ENCODE measurements at regions not wholly inside any gene's neighbourhood (a gene's known extent, or its start where the extent isn't known, plus 50 kb on each side); places are given as distances from the start of the nearest gene placed in this dataset.

GRCh38 chr7:91526404-91526803, 262.2 kb downstream of the FZD1 start:
- Mint-ChIP-seq H3K27me3 (ENCODE audit: low read depth) (peaks cover 3% of the 10 kb centered on the region), H3K36me3 (ENCODE audit: low read depth) (peaks cover 2% of the 10 kb centered on the region), H3K4me1 (ENCODE audit: low read depth) (peaks cover 8% of the 10 kb centered on the region), H3K27ac (ENCODE audit: unreplicated experiment) (no peak overlapping the region), H3K9me3 (ENCODE audit: low read depth) (peaks cover 20% of the 10 kb centered on the region), H3K4me3 (ENCODE audit: unreplicated experiment) (no peak overlapping the region)
- DNase-seq (ENCODE audit: low spot score), result no peak
- TF ChIP-seq CTCF (IDR thresholded peaks at IDR 0.05), result no peak

GRCh38 chr7:91527460-91527859, 263.2 kb downstream of the FZD1 start:
- peaks cover 3% of the 10 kb centered on the region for H3K27me3 Mint-ChIP-seq (ENCODE audit: low read depth)
- no peak overlapping the region for H3K4me3 Mint-ChIP-seq (ENCODE audit: unreplicated experiment)
- H3K4me1 Mint-ChIP-seq (ENCODE audit: low read depth), result peaks cover 8% of the 10 kb centered on the region
- DNase-seq (ENCODE audit: low spot score), result no peak
- peaks cover 31% of the 10 kb centered on the region for H3K9me3 Mint-ChIP-seq (ENCODE audit: low read depth)
- TF ChIP-seq CTCF (IDR thresholded peaks at IDR 0.05), result no peak
- H3K27ac Mint-ChIP-seq (ENCODE audit: unreplicated experiment), result no peak overlapping the region
- H3K36me3 Mint-ChIP-seq (ENCODE audit: low read depth), result peaks cover 6% of the 10 kb centered on the region

- peaks cover 4% of the 10 kb centered on the region for H3K36me3 Mint-ChIP-seq (ENCODE audit: low read depth)
- H3K27ac Mint-ChIP-seq (ENCODE audit: unreplicated experiment), result no peak overlapping the region
- H3K9me3 Mint-ChIP-seq (ENCODE audit: low read depth), result peaks cover 32% of the 10 kb centered on the region
- peaks cover 5% of the 10 kb centered on the region for H3K27me3 Mint-ChIP-seq (ENCODE audit: low read depth)
- DNase-seq (ENCODE audit: low spot score), result no peak
- no peak for TF ChIP-seq CTCF (IDR thresholded peaks at IDR 0.05)
- no peak overlapping the region for H3K4me3 Mint-ChIP-seq (ENCODE audit: unreplicated experiment)
- H3K4me1 Mint-ChIP-seq (ENCODE audit: low read depth), result no peaks in the 10 kb centered on the region
These were observed 269.8 kb downstream of the FZD1 start for GRCh38 chr7:91533996-91534395.

- TF ChIP-seq CTCF (IDR thresholded peaks at IDR 0.05), result no peak
- H3K4me1 Mint-ChIP-seq (ENCODE audit: low read depth), result peaks cover 10% of the 10 kb centered on the region
These were observed 273.3 kb downstream of the FZD1 start for GRCh38 chr7:91537260-91538152.

GRCh38 chr7:91541641-91542040, 277.4 kb downstream of the FZD1 start:
- DNase-seq (ENCODE audit: low spot score), result no peak
- Mint-ChIP-seq H3K27ac (ENCODE audit: unreplicated experiment) (peak overlapping the region; percentile 39), H3K9me3 (ENCODE audit: low read depth) (peaks cover 6% of the 10 kb centered on the region), H3K36me3 (ENCODE audit: low read depth) (no peaks in the 10 kb centered on the region), H3K4me3 (ENCODE audit: unreplicated experiment) (no peak overlapping the region), H3K4me1 (ENCODE audit: low read depth) (peaks cover 14% of the 10 kb centered on the region), H3K27me3 (ENCODE audit: low read depth) (no peaks in the 10 kb centered on the region)
- no peak for TF ChIP-seq CTCF (IDR thresholded peaks at IDR 0.05)

More at GRCh38 chr7:91537260-91538152, 273.3 kb downstream of the FZD1 start:
- no peak for DNase-seq (ENCODE audit: low spot score)
- no peaks in the 10 kb centered on the region for H3K36me3 Mint-ChIP-seq (ENCODE audit: low read depth)
- peaks cover 2% of the 10 kb centered on the region for H3K27me3 Mint-ChIP-seq (ENCODE audit: low read depth)
- peaks cover 2% of the 10 kb centered on the region for H3K9me3 Mint-ChIP-seq (ENCODE audit: low read depth)
- H3K27ac Mint-ChIP-seq (ENCODE audit: unreplicated experiment), result no peak overlapping the region
- no peak overlapping the region for H3K4me3 Mint-ChIP-seq (ENCODE audit: unreplicated experiment)

Data from chondrocyte (in vitro differentiated cells).